Effector memory CD8-positive, alpha-beta T cell (primary cell): ENCODE measurements at regions not wholly inside any gene's neighbourhood (a gene's known extent, or its start where the extent isn't known, plus 50 kb on each side); places are given as distances from the start of the nearest gene placed in this dataset.
A peak's percentile ranks its signal among the peaks of the same experiment; 100 is the strongest.

ENCODE experiments used
- ATAC-seq: fragments of 150-1000 bp; cut with Tn5 transposase; replicated peaks from 2 replicates; pipeline ENCODE4 v1.10.0; 2021; ENCODE audit warnings: mild to moderate bottlenecking, moderate library complexity
- DNase-seq, 3 experiments: peaks; one replicate each; pipeline ENCODE4 v3.0.0; 2021
- H3K27ac Mint-ChIP-seq, 2 donors: one replicate each; pipeline ENCODE4 v1.8.0; 2022; ENCODE audit warnings: mild to moderate bottlenecking in 2 of 2, mixed read lengths in 2 of 2, moderate library complexity in 2 of 2
- H3K27me3 Mint-ChIP-seq, 2 donors: one replicate each; pipeline ENCODE4 v1.8.0; 2022; ENCODE audit warnings: mixed read lengths in 2 of 2
- H3K36me3 Mint-ChIP-seq: one replicate; pipeline ENCODE4 v1.8.0; 2022; ENCODE audit warnings: mild to moderate bottlenecking, moderate library complexity, mixed read lengths; ENCODE audit not compliant: insufficient read depth
- H3K4me1 Mint-ChIP-seq, 2 donors: one replicate each; pipeline ENCODE4 v1.8.0; 2022; ENCODE audit warnings: low read depth in 2 of 2, mixed read lengths in 2 of 2
- H3K4me3 Mint-ChIP-seq, 2 donors: one replicate each; pipeline ENCODE4 v1.8.0; 2022; ENCODE audit warnings: mild to moderate bottlenecking in 2 of 2, mixed read lengths in 2 of 2, moderate library complexity in 2 of 2
- H3K9me3 Mint-ChIP-seq, 2 donors: one replicate each; pipeline ENCODE4 v1.8.0; 2022; ENCODE audit warnings: mixed read lengths in 2 of 2

DNA sequence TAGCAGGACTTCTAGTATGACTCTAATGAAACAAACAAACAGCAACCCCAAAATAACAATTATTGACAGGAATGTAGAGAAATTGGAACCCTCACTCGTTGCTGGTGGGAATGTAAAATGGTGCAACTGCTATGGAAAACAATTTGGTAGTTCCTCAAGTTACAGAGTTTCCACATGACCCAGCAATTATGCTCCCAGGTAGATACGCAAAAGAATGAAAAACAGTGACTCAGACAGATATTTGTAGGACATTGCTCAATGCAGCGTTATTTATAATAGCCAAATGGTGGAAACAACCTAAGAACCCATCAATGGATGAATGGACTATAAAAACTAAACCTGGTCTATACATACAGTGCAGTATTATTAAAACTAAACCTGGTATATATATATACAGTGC, 646.1 kb upstream of the FRG1 start:
- Mint-ChIP-seq H3K4me1 (no peaks in the 10 kb centered on the region), H3K36me3 (no peaks in the 10 kb centered on the region), H3K27me3 (no peaks in the 10 kb centered on the region), H3K4me3 (no peak overlapping the region), H3K9me3 (peaks cover 0 to 2% of the 10 kb centered on the region in 2 donors), H3K27ac (no peak overlapping the region)
- no peak for ATAC-seq
- DNase-seq, result no peak

DNA sequence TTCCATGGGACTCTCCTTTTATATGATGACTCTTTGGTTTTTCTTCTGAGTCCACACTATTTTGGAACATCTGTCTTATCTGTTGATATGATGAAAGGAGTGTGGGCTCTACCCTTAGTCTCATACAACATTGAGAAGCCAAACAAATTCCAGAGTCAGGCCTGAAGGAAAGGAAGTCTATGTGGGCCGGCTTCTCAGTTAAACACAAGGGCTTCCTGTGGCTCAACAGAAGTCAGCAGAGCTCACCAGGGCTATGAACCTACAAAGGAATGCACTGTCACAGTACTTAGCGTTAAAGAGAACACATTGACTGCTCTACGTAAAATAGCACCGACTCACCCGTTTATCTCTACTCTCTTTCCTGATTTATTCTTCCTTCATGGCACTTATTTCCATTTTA, 641.0 kb upstream of the FRG1 start:
- peaks cover 6 to 11% of the 10 kb centered on the region in 2 donors for H3K9me3 Mint-ChIP-seq
- H3K4me1 Mint-ChIP-seq, result no peaks in the 10 kb centered on the region
- ATAC-seq, result no peak
- H3K27ac Mint-ChIP-seq, result no peak overlapping the region
- H3K4me3 Mint-ChIP-seq, result no peak overlapping the region
- no peak for DNase-seq
- H3K36me3 Mint-ChIP-seq, result peaks cover 3% of the 10 kb centered on the region
- H3K27me3 Mint-ChIP-seq, result no peaks in the 10 kb centered on the region

DNA sequence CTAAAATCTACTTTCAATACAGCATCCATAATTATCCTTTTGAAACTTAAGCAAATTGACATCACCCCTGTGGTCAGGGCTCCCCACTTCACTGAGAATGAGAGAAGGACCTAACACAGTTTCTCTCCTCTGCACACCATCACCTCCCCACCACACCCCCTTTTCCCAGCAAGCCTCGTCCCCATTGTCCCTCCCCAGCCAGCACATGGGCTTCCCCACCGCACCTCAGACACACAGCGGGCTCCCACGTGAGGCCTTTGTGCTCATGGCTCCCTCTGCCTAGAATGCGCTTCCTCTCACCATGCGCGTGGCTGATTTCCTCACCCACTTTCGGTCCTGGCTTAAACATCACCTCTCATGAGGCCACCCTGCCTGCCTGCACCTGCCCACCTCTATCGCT, 639.0 kb upstream of the FRG1 start:
- no peaks in the 10 kb centered on the region for H3K27me3 Mint-ChIP-seq
- H3K4me1 Mint-ChIP-seq, result no peaks in the 10 kb centered on the region
- ATAC-seq (no peak), DNase-seq (no peak)
- no peak overlapping the region for H3K27ac Mint-ChIP-seq
- H3K9me3 Mint-ChIP-seq, result peaks cover 6 to 11% of the 10 kb centered on the region in 2 donors
- H3K4me3 Mint-ChIP-seq, result no peak overlapping the region
- H3K36me3 Mint-ChIP-seq, result peaks cover 3% of the 10 kb centered on the region

DNA sequence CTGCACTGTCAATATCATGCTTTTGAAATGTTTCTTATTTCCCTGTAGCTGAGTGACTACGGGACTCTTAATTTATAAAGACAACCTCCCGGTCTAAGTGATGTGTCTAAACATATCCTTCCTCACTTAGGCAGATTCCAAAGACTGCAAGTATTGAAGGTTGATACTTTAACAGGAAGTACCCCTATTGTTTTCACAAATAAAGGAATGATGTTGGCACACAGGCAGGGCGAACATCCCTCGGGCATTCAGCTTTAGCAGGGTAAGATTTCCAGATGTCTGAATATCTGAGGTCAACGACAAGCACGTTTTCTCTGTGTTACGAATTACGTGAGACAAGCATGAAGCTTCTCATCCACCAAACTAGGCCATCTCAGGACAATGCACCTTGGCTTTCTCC, 638.0 kb upstream of the FRG1 start:
- Mint-ChIP-seq H3K27ac (no peak overlapping the region), H3K36me3 (peaks cover 3% of the 10 kb centered on the region), H3K4me3 (no peak overlapping the region), H3K9me3 (peaks cover 6 to 11% of the 10 kb centered on the region in 2 donors), H3K4me1 (no peaks in the 10 kb centered on the region), H3K27me3 (no peaks in the 10 kb centered on the region)
- DNase-seq (no peak), ATAC-seq (no peak)

DNA sequence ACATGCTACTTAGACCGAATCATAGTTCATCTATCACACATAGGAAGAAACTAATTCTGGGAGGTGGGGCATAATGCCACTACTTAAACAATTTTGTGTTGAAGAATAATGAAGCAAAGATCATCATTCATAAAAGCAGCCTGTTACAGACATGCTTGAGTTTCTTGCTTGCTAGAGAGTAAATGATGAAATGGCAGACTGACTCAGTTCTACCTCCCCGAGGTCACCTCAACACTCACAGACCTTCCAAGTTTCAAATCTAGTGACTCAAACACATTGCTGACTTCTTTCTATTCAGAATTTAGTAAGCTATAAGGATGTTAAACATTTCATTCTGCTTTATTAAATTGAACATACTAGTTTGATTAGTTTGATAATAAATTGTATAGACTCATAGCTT, 636.5 kb upstream of the FRG1 start:
- Mint-ChIP-seq H3K36me3 (peaks cover 3% of the 10 kb centered on the region), H3K4me1 (no peaks in the 10 kb centered on the region), H3K27ac (no peak overlapping the region), H3K4me3 (no peak overlapping the region), H3K27me3 (no peaks in the 10 kb centered on the region), H3K9me3 (peaks cover 6 to 11% of the 10 kb centered on the region in 2 donors)
- no peak for DNase-seq
- no peak for ATAC-seq

DNA sequence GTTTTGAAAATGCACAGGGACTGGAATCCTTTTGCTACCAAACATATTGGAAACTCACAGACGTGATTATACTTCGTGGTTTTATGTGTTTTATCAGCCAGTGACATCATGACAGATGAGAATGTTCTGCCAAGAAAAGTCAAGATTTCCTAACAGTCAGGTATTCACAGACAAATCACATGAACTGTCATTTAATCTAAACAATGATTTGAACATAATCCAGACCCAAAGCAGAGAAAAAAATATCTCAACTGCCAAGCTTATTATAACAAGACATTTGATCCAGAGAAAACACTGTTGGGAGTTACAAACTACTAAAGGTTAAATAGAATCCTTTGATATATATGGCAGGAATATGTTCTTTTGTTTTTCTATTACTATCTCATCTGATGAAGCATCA, 635.9 kb upstream of the FRG1 start:
- Mint-ChIP-seq H3K27ac (no peak overlapping the region), H3K4me3 (no peak overlapping the region), H3K27me3 (no peaks in the 10 kb centered on the region), H3K36me3 (peaks cover 3% of the 10 kb centered on the region), H3K4me1 (no peaks in the 10 kb centered on the region), H3K9me3 (peaks cover 6 to 11% of the 10 kb centered on the region in 2 donors)
- ATAC-seq (no peak), DNase-seq (no peak)

DNA sequence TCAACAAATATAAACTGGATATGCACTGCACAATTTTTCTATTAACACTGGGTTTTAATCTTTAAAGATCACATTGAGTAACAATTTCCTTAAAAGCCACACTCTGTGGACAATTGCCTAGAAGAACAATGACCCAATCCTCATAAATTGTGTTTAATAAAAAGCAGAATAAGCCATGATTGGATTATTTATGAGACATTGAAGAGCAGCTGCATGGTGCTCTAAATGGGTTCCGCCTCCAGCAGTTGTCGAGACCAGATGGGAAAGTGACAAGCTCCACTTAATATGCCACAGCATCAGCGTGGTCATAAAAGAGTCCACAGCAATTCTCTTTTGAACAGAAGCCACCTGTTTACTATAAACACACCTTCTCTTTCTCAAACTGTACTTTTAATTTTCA, 635.2 kb upstream of the FRG1 start:
- Mint-ChIP-seq H3K27ac (no peak overlapping the region), H3K4me1 (no peaks in the 10 kb centered on the region), H3K27me3 (no peaks in the 10 kb centered on the region), H3K36me3 (no peaks in the 10 kb centered on the region), H3K4me3 (no peak overlapping the region), H3K9me3 (peaks cover 6 to 11% of the 10 kb centered on the region in 2 donors)
- DNase-seq, result no peak
- ATAC-seq, result no peak

DNA sequence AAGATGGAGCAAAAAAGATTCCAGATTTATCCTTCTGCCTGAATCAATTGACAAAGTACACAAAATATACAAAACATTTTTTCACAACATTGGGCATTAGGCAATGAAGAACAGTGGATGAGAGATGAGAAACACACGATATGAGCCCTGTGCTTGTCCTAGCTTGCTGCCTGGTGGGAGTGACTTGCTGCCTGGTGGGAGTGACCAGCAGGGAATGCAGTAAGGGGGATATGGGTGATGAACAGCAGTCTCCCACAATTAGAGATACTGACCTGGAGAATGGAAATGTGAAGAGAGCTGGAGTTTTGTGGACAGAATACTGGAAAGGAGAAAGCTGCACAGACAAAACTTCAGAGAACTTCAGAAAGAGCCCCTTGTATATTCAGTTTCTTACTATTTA, 629.4 kb upstream of the FRG1 start:
- ATAC-seq (no peak), DNase-seq (no peak)
- peaks cover 6 to 7% of the 10 kb centered on the region in 2 donors for H3K9me3 Mint-ChIP-seq
- H3K27me3 Mint-ChIP-seq, result no peaks in the 10 kb centered on the region
- no peak overlapping the region for H3K4me3 Mint-ChIP-seq
- no peaks in the 10 kb centered on the region for H3K36me3 Mint-ChIP-seq
- no peak overlapping the region for H3K27ac Mint-ChIP-seq
- H3K4me1 Mint-ChIP-seq, result no peaks in the 10 kb centered on the region

DNA sequence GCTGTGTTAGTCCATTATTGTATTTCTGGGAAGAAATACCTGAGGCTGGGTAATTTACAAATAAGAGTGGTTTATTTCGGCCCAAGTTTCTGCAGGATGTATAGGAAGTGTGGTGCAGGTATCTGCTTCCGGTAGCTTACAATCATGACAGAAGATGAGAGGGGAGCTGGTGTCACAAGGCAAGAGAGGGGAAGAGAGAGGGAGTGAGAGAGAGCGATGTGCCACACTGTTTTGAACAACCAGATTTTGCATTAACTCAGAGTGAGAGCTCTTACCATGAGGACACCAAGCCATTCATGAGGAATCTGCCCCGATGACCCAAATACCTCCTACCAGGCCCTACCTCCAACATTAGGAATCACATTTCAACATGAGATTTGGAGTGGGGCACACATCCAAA, 627.6 kb upstream of the FRG1 start:
- Mint-ChIP-seq H3K9me3 (peaks cover 6 to 7% of the 10 kb centered on the region in 2 donors), H3K27me3 (no peaks in the 10 kb centered on the region), H3K27ac (no peak overlapping the region), H3K36me3 (no peaks in the 10 kb centered on the region), H3K4me3 (no peak overlapping the region), H3K4me1 (no peaks in the 10 kb centered on the region)
- ATAC-seq (no peak), DNase-seq (no peak)

DNA sequence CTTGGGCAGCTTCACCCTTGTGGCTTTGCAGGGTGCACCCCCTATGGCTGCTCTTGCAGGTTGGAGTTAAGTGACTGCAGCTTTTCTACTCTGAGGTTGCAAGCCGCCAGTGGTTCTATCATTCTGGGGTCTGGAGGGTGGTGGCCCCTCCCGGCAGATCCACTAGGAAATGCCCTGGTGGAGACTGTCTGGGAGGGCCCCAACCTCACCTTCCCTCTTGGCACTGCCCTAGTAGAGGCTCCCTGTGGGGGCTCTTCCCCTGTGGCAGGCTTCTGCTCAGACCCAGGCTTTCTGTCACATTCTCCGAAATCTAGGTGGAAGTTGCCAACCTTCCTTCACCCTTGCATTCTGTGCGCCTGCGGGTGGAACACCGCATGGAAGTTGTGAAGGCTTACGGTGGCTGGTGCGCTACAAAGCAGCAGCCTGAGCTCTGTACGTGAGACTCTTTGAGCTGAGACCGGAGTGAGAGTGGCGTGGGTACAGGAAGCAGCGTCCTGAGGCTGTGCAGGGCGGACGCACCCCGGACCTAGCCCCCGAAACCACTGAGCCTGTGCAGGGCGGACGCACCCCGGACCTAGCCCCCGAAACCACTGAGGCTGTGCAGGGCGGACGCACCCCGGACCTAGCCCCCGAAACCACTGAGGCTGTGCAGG, 626.7 kb upstream of the FRG1 start:
- ATAC-seq, result no peak
- no peak overlapping the region for H3K4me3 Mint-ChIP-seq
- no peaks in the 10 kb centered on the region for H3K4me1 Mint-ChIP-seq
- peaks cover 6 to 10% of the 10 kb centered on the region in 2 donors for H3K9me3 Mint-ChIP-seq
- no peak overlapping the region for H3K27ac Mint-ChIP-seq
- no peak for DNase-seq
- H3K27me3 Mint-ChIP-seq, result no peaks in the 10 kb centered on the region
- no peaks in the 10 kb centered on the region for H3K36me3 Mint-ChIP-seq

DNA sequence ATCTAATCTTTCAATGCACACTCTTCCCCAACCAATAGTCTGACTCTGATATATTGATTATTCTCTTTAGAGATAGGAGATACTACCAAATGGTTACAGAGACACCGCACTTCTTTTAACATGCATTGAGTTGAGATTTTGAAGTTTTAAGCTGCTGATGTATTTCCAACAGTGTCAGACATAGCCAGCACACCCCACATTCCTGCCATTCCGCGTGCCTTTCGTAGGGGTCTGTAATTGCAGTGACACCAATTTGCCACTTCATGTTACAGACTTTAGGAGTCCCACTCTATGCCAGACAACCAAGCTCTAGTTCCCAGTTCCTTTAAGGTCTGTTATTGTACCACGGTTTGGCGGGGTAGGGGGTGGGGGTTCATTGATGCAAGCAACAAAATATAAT, 618.2 kb upstream of the FRG1 start:
- no peak overlapping the region for H3K4me3 Mint-ChIP-seq
- peaks cover 7 to 13% of the 10 kb centered on the region in 2 donors for H3K9me3 Mint-ChIP-seq
- no peaks in the 10 kb centered on the region for H3K27me3 Mint-ChIP-seq

DNA sequence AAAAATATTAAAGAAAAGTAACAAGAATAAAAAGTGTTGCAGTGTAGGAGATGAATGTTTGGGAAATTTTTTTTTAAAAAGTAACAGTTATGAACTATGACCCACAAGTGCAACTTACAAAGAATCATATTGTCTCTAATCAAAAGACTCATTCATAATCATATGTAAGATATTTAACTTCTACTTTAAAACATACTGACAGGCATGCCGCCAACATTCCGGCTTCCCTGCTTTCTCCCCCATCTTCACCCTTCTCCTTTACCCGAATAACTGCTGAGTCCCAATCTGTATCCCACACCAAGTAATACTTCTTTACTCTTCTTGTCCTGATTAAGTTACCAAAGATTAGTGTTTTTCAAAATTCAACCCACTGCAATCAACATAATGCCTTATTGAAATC, 598.8 kb upstream of the FRG1 start:
- Mint-ChIP-seq H3K4me1 (no peaks in the 10 kb centered on the region), H3K36me3 (no peaks in the 10 kb centered on the region), H3K9me3 (peaks cover 10 to 26% of the 10 kb centered on the region in 2 donors), H3K27me3 (no peaks in the 10 kb centered on the region), H3K27ac (no peak overlapping the region), H3K4me3 (no peak overlapping the region)
- DNase-seq (no peak), ATAC-seq (no peak)

More for the DNA sequence above, 618.2 kb upstream of the FRG1 start:
- Mint-ChIP-seq H3K4me1 (no peaks in the 10 kb centered on the region), H3K27ac (no peak overlapping the region), H3K36me3 (no peaks in the 10 kb centered on the region)
- DNase-seq, result no peak
- no peak for ATAC-seq

DNA sequence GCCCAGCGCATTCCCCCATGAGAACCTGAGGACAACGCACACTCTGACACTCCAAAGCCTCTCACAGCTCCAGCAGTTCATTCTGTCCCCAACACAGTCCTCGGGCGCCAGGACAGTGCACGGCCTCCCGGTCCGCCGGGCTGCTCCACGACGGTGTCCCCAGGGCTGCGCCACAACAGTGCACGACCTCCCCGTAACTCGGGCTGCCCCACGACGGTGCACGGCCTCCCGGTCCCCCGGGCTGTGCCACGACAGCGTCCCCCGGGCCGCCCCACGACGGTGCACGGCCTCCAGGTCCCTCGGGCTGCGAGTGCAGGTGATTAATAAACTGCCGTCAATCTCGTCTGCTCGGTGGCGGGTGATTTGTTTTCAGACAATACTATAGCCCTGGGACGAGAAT, 585.1 kb upstream of the FRG1 start:
- DNase-seq (no peak), ATAC-seq (no peak)
- Mint-ChIP-seq H3K27me3 (no peaks in the 10 kb centered on the region), H3K36me3 (peaks cover 3% of the 10 kb centered on the region), H3K27ac (no peak overlapping the region), H3K9me3 (peaks cover 6 to 20% of the 10 kb centered on the region in 2 donors), H3K4me1 (no peaks in the 10 kb centered on the region), H3K4me3 (no peak overlapping the region)

DNA sequence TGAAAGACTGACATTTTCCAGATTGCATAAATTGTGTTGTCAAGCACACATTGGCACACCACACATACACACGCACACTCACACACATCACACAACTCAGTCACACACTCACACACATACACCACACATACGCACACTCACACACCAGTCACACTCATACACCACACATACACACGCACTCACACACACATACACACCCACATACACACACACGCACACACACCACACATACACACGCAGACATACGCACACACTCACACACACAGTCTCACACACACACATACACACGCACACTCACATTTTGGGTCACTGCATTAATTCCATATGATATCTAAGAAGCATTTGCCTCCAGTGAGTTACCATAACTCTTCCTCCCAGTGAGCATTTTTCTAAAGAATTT, 578.3 kb upstream of the FRG1 start:
- Mint-ChIP-seq H3K36me3 (no peaks in the 10 kb centered on the region), H3K27me3 (no peaks in the 10 kb centered on the region), H3K4me1 (no peaks in the 10 kb centered on the region), H3K4me3 (no peak overlapping the region), H3K9me3 (peaks cover 9 to 15% of the 10 kb centered on the region in 2 donors), H3K27ac (no peak overlapping the region)
- no peak for DNase-seq
- no peak for ATAC-seq

DNA sequence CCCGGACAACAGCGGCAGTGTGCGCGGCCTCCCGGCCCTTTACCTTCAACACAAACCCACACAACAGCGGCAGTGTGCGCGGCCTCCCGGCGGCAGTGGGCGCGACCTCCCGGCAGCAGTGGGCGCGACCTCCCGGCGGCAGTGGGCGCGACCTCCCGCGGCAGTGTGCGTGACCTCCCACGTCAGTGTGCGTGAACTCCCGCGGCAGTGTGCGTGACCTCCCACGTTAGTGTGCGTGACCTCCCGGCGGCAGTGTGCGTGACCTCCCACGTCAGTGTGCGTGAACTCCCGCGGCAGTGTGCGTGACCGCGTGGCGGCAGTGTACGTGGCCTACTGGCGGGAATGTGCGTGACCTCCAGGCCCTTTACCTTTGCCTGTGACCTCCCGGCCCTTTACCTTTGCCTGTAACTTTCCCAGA, 576.6 kb upstream of the FRG1 start:
- peaks cover 9 to 15% of the 10 kb centered on the region in 2 donors for H3K9me3 Mint-ChIP-seq
- H3K4me1 Mint-ChIP-seq, result no peaks in the 10 kb centered on the region
- H3K4me3 Mint-ChIP-seq, result peak overlapping the region in 1 of 2 donors; percentile 49
- H3K27me3 Mint-ChIP-seq, result no peaks in the 10 kb centered on the region
- H3K36me3 Mint-ChIP-seq, result no peaks in the 10 kb centered on the region
- ATAC-seq (peak; percentile 56), DNase-seq (no peak)
- no peak overlapping the region for H3K27ac Mint-ChIP-seq
